OCI-LY1 (cell line): ENCODE measurements at regions not wholly inside any gene's neighbourhood (a gene's known extent, or its start where the extent isn't known, plus 50 kb on each side); places are given as distances from the start of the nearest gene placed in this dataset.

Experiments used
- H2AFZ ChIP-seq: fragments of 200-600 bp; sonication (generic), shearing (Covaris generic); 2 replicates; pipeline ENCODE4 v1.6.0; 2014; ENCODE audit warnings: antibody characterized with exemption, mild to moderate bottlenecking, low read length
- H3F3A ChIP-seq: fragments of 200-600 bp; sonication (generic), shearing (Covaris generic); 2 replicates; pipeline ENCODE4 v1.6.0; 2014; ENCODE audit warnings: mild to moderate bottlenecking, antibody characterized with exemption, low read length, moderate library complexity; ENCODE audit not compliant: insufficient read depth
- H3K27ac ChIP-seq: fragments of 200-600 bp; sonication (generic); 2 replicates; pipeline ENCODE4 v1.5.1; 2014; ENCODE audit warnings: low read length, mixed run types, mild to moderate bottlenecking, low read depth; ENCODE audit not compliant: poor library complexity, severe bottlenecking
- H3K27me3 ChIP-seq: fragments of 200-600 bp; sonication (generic); 2 replicates; pipeline ENCODE4 v1.6.0; 2014; ENCODE audit warnings: antibody characterized with exemption, mild to moderate bottlenecking, low read length, moderate library complexity; ENCODE audit not compliant: insufficient read depth
- H3K36me3 ChIP-seq: fragments of 200-600 bp; sonication (generic); 2 replicates; pipeline ENCODE4 v1.6.1; 2014; ENCODE audit warnings: mild to moderate bottlenecking, antibody characterized with exemption, low read length, moderate library complexity, mixed read lengths; ENCODE audit not compliant: insufficient read depth
- H3K4me1 ChIP-seq: fragments of 200-600 bp; sonication (generic); 2 replicates; pipeline ENCODE4 v1.5.1; 2014; ENCODE audit warnings: mild to moderate bottlenecking, low read length, moderate library complexity; ENCODE audit not compliant: insufficient read depth, severe bottlenecking
- H3K4me2 ChIP-seq: fragments of 200-600 bp; sonication (generic), shearing (Covaris generic); 2 replicates; pipeline ENCODE4 v1.6.1; 2014; ENCODE audit warnings: low read length
- H3K4me3 ChIP-seq: fragments of 200-600 bp; sonication (generic); 2 replicates; pipeline ENCODE4 v1.5.1; 2014; ENCODE audit warnings: low read length, low read depth, mild to moderate bottlenecking, mixed read lengths; ENCODE audit not compliant: poor library complexity, severe bottlenecking
- H3K79me2 ChIP-seq: fragments of 200-600 bp; shearing (Covaris generic); 2 replicates; pipeline ENCODE4 v1.6.1; 2016; ENCODE audit warnings: mixed run types, low read length, mixed read lengths; ENCODE audit not compliant: insufficient read depth
- H3K9ac ChIP-seq: fragments of 200-600 bp; sonication (generic), shearing (Covaris generic); 2 replicates; pipeline ENCODE4 v1.6.1; 2014; ENCODE audit warnings: mild to moderate bottlenecking, low read length, mixed read lengths
- H3K9me2 ChIP-seq: fragments of 200-600 bp; sonication (generic), shearing (Covaris generic); 2 replicates; pipeline ENCODE4 v1.6.1; 2014; ENCODE audit warnings: low read depth, mild to moderate bottlenecking, low read length, mixed read lengths
- H3K9me3 ChIP-seq: fragments of 200-600 bp; shearing (Covaris generic); 2 replicates; pipeline ENCODE4 v1.6.1; 2014; ENCODE audit warnings: low read length, mixed read lengths
- H4K20me1 ChIP-seq: fragments of 200-600 bp; sonication (generic), shearing (Covaris generic); 2 replicates; pipeline ENCODE4 v1.6.0; 2016; ENCODE audit warnings: mild to moderate bottlenecking, low read length; ENCODE audit not compliant: insufficient read depth
- CTCF ChIP-seq: fragments of 200-600 bp; sonication (generic), shearing (Covaris generic); IDR thresholded peaks from 2 replicates; pipeline ENCODE4 v1.5.1; 2017; ENCODE audit warnings: mild to moderate bottlenecking, antibody characterized with exemption, low read length, moderate library complexity, mixed read lengths
- EZH2 ChIP-seq: fragments of 200-600 bp; sonication (generic), shearing (Covaris generic); IDR thresholded peaks from 2 replicates; pipeline ENCODE4 v1.8.0; 2017; ENCODE audit warnings: borderline replicate concordance, mixed run types, mild to moderate bottlenecking, antibody characterized with exemption, low read length, moderate library complexity, mixed read lengths

- Histone ChIP-seq H3K36me3 (no peaks in the 10 kb centered on the region), H3K27me3 (no peaks in the 10 kb centered on the region), H3F3A (no peaks in the 10 kb centered on the region)
These were observed 379.8 kb upstream of the PRICKLE1 start for GRCh38 chr12:42969355-42969754.

GRCh38 chr12:42968426-42968825 is 378.9 kb upstream of the PRICKLE1 start:
- H3K27me3 ChIP-seq = no peaks in the 10 kb centered on the region
- no peaks in the 10 kb centered on the region for H3K9me3 ChIP-seq
- no peak overlapping the region for H2AFZ ChIP-seq
- no peak overlapping the region for H3K27ac ChIP-seq
- no peak for TF ChIP-seq EZH2
- no peak for TF ChIP-seq CTCF
- H3K4me3 ChIP-seq = no peak overlapping the region
- H4K20me1 ChIP-seq = no peaks in the 10 kb centered on the region
- no peak overlapping the region for H3K4me2 ChIP-seq
- no peaks in the 10 kb centered on the region for H3F3A ChIP-seq
- H3K9me2 ChIP-seq = no peaks in the 10 kb centered on the region
- H3K36me3 ChIP-seq = no peaks in the 10 kb centered on the region
- no peak overlapping the region for H3K9ac ChIP-seq
- no peaks in the 10 kb centered on the region for H3K4me1 ChIP-seq
- no peaks in the 10 kb centered on the region for H3K79me2 ChIP-seq

More at GRCh38 chr12:42969355-42969754, 379.8 kb upstream of the PRICKLE1 start:
- Histone ChIP-seq H3K9me2 (no peaks in the 10 kb centered on the region), H3K9ac (no peak overlapping the region), H3K4me1 (no peaks in the 10 kb centered on the region), H2AFZ (no peak overlapping the region), H3K4me2 (no peak overlapping the region), H3K9me3 (no peaks in the 10 kb centered on the region), H3K27ac (no peak overlapping the region), H3K4me3 (no peak overlapping the region), H3K79me2 (no peaks in the 10 kb centered on the region), H4K20me1 (no peaks in the 10 kb centered on the region)
- no peak for TF ChIP-seq EZH2
- TF ChIP-seq CTCF = no peak

- Histone ChIP-seq H3K27me3 (no peaks in the 10 kb centered on the region), H3F3A (no peaks in the 10 kb centered on the region), H4K20me1 (no peaks in the 10 kb centered on the region), H3K27ac (no peak overlapping the region), H3K4me1 (no peaks in the 10 kb centered on the region), H3K9me2 (no peaks in the 10 kb centered on the region), H3K9me3 (no peaks in the 10 kb centered on the region), H3K4me2 (no peak overlapping the region), H3K9ac (no peak overlapping the region), H3K36me3 (no peaks in the 10 kb centered on the region), H3K4me3 (no peak overlapping the region), H3K79me2 (no peaks in the 10 kb centered on the region), H2AFZ (no peak overlapping the region)
- TF ChIP-seq CTCF = no peak
- TF ChIP-seq EZH2 = no peak
These were observed 378.3 kb upstream of the PRICKLE1 start for GRCh38 chr12:42967850-42968249.
